ENCODE measurements at regions not wholly inside any gene's neighbourhood (a gene's known extent, or its start where the extent isn't known, plus 50 kb on each side); places are given as distances from the start of the nearest gene placed in this dataset.
"Not testable (repeated sequence)": the region's sequence is repeated elsewhere in the genome, so short reads cannot be mapped to it uniquely, and the experiment has no call there.

DNA sequence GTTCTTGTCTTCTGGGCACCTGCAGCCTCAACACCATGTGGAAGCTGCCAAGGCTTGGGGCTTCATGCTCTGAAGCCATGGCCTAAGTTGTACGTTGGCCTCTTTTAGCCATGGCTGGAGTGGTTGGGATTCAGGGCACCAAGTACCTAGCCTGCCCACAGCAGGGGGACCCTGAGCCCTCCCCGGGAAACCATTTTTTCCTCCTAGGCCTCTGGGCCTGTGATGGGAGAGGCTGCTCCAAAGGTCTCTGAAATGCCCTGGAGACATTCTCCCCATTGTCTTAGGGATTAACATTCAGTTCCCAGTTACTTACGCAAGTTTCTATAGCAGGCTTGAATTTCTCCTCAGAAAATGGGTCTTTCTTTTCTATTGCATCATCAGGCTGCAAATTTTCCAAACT is 269.3 kb downstream of the NAP1L3 start:
- no peaks in the 10 kb centered on the region for H3K36me3 ChIP-seq
- DNase-seq: no peak
- no peaks in the 10 kb centered on the region for H3K9me3 ChIP-seq
- intact Hi-C loops (cut with DNase I): no loop called here
- H3K4me3 ChIP-seq: no peak overlapping the region
- no peak overlapping the region for H3K27ac ChIP-seq
- TF ChIP-seq, protein P1, sequence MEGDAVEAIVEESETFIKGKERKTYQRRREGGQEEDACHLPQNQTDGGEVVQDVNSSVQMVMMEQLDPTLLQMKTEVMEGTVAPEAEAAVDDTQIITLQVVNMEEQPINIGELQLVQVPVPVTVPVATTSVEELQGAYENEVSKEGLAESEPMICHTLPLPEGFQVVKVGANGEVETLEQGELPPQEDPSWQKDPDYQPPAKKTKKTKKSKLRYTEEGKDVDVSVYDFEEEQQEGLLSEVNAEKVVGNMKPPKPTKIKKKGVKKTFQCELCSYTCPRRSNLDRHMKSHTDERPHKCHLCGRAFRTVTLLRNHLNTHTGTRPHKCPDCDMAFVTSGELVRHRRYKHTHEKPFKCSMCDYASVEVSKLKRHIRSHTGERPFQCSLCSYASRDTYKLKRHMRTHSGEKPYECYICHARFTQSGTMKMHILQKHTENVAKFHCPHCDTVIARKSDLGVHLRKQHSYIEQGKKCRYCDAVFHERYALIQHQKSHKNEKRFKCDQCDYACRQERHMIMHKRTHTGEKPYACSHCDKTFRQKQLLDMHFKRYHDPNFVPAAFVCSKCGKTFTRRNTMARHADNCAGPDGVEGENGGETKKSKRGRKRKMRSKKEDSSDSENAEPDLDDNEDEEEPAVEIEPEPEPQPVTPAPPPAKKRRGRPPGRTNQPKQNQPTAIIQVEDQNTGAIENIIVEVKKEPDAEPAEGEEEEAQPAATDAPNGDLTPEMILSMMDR (IDR thresholded peaks at IDR 0.05): no peak
- TF ChIP-seq EP300 (IDR thresholded peaks at IDR 0.05) (no peak), POLR2A (IDR thresholded peaks at IDR 0.05) (no peak)
- no peaks in the 10 kb centered on the region for H3K4me1 ChIP-seq (ENCODE audit: insufficient read depth)
- no peaks in the 10 kb centered on the region for H3K27me3 ChIP-seq
- 89 to 94% (median 92%) methylated on average over 3 of the region's 3 CpGs for WGBS, 3 donors

DNA sequence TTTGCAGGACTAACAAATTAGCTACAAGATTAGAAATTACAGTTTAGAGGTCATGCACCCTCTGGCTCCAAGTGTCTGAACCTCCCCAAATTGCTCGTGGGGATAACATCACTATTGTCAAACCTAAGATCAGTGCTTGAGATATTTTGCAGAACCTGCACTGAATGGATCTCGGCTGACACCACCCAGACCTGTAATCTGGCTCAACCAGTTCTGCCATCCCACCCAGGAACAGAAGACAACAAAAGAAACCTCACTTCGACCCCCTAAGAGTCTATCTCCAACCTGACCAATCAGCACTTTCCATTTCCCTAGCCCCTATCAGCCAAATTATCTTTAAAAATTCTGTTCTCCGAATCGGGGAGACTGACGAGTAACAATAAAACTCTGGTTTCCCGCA is 318.7 kb downstream of the NAP1L3 start:
- 57 to 61% (median 57%) methylated on average over 7 of the region's 7 CpGs for WGBS, 3 donors
- TF ChIP-seq, protein P1 (IDR thresholded peaks at IDR 0.05): no peak
- no peak for TF ChIP-seq EP300 (IDR thresholded peaks at IDR 0.05)
- no peak for TF ChIP-seq POLR2A (IDR thresholded peaks at IDR 0.05)
- Histone ChIP-seq H3K9me3 (no peaks in the 10 kb centered on the region), H3K27me3 (no peaks in the 10 kb centered on the region), H3K4me1 (ENCODE audit: insufficient read depth) (no peaks in the 10 kb centered on the region), H3K27ac (no peak overlapping the region), H3K4me3 (no peak overlapping the region), H3K36me3 (no peaks in the 10 kb centered on the region)
- intact Hi-C loops (cut with DNase I): no loop called here
- no peak for DNase-seq

DNA sequence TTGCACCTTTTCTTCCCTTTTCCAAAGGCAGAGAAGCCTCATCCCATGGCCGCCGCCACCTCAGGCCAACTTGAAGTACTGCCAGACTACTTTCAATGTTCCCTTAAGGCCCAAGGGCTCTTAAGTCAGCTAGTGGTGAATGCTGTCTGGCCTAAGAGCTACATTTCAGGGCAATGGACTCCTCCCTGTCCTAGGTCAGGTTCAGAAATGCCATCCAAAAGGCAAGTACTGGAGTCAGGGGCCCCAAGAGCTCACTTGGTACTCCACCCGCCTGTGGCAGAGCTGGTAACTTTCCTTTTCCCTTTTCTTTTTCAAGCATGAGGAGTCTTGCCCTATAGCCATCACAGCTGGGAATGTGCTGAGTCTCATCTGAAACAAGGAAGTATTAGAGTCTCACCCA is 327.1 kb downstream of the NAP1L3 start:
- TF ChIP-seq POLR2A (IDR thresholded peaks at IDR 0.05) (no peak), EP300 (IDR thresholded peaks at IDR 0.05) (no peak)
- TF ChIP-seq, protein P1 (IDR thresholded peaks at IDR 0.05): no peak
- no peaks in the 10 kb centered on the region for H3K9me3 ChIP-seq
- DNase-seq: no peak
- intact Hi-C loops (cut with DNase I): no loop called here
- 76 to 98% (median 87%) methylated on average over 3 of the region's 3 CpGs for WGBS, 3 donors
- H3K4me3 ChIP-seq: no peak overlapping the region
- no peaks in the 10 kb centered on the region for H3K27me3 ChIP-seq
- no peak overlapping the region for H3K27ac ChIP-seq
- no peaks in the 10 kb centered on the region for H3K36me3 ChIP-seq
- no peaks in the 10 kb centered on the region for H3K4me1 ChIP-seq (ENCODE audit: insufficient read depth)

DNA sequence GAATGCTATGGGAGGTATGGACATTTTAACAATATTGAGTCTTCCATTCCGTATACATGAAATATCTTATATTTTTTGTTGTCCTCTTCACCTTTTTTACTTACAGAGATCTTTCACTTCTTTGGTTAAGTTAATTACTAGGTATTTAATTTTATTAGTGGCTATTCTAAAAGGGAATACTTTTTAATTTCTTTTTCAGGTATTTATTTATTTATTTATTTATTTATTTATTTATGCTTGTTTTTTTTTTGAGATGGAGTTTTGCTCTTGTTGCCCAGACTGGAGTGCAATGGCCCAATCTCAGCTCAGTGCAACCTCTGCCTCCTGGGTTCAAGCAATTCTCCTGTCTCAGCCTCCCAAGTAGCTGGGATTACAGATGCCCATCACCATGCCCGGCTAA is 329.1 kb downstream of the NAP1L3 start:
- H3K9me3 ChIP-seq; intact Hi-C loops (cut with DNase I); DNase-seq; H3K4me1 ChIP-seq (ENCODE audit: insufficient read depth); H3K27me3 ChIP-seq; H3K4me3 ChIP-seq; H3K27ac ChIP-seq; H3K36me3 ChIP-seq: not testable (repeated sequence)
- 81 to 91% (median 89%) methylated on average over 2 of the region's 2 CpGs for WGBS, 3 donors

- no peaks in the 10 kb centered on the region for H3K9me3 ChIP-seq
- no peak overlapping the region for H3K27ac ChIP-seq
- no peaks in the 10 kb centered on the region for H3K36me3 ChIP-seq
- H3K27me3 ChIP-seq: no peaks in the 10 kb centered on the region
- TF ChIP-seq, protein P1 (IDR thresholded peaks at IDR 0.05): no peak
- TF ChIP-seq POLR2A (IDR thresholded peaks at IDR 0.05) (no peak), EP300 (IDR thresholded peaks at IDR 0.05) (no peak)
- no peak overlapping the region for H3K4me3 ChIP-seq
- H3K4me1 ChIP-seq (ENCODE audit: insufficient read depth): no peaks in the 10 kb centered on the region
- WGBS, 3 donors: 2 to 17% (median 9%) methylated on average over 2 of the region's 2 CpGs
- DNase-seq: no peak
- intact Hi-C loops (cut with DNase I): no loop called here
Measured at GRCh38 chrX:93332329-93332728, 341.0 kb downstream of the NAP1L3 start.

Data from ovary (tissue), 7 donors.